ENCODE measurements at regions not wholly inside any gene's neighbourhood (a gene's known extent, or its start where the extent isn't known, plus 50 kb on each side); places are given as distances from the start of the nearest gene placed in this dataset.

DNA sequence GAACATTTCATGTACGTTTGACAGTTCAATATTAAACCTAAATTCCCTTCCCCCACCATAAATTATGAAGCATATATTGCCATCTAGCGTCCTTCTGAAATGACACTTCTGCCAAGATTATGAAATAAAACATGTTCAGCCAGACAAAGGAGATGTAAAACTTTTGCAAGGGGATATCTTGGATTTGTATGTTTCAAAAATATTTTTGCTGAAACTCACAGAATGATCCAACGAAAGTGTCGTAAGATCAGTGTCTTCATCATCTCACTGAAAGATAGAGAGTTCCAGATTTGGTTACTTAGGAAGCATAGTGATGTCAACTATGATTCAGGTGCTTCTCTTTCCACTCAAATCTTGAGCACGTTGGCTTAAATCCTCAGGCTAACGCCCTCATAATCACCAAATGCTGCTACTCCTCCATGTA, 904.3 kb downstream of the XPNPEP1 start:
- no peaks in the 10 kb centered on the region for H3K27me3 ChIP-seq (ENCODE audit: control insufficient read depth in 1 of 2, insufficient read depth in 2 of 2, low read length in 2 of 2)
- no peaks in the 10 kb centered on the region for H3K36me3 ChIP-seq (ENCODE audit: insufficient read depth, low read length)
- no peaks in the 10 kb centered on the region for H3K9me3 ChIP-seq (ENCODE audit: low read length)
- no peak overlapping the region for H3K27ac ChIP-seq (ENCODE audit: low read depth, low read length)
- no peak overlapping the region for H3K9ac ChIP-seq (ENCODE audit: low read length)
- H3K4me3 ChIP-seq (ENCODE audit: low read depth in 1 of 2, low read length in 2 of 2): no peak overlapping the region
- no peaks in the 10 kb centered on the region for H3K4me1 ChIP-seq (ENCODE audit: insufficient read depth, low read length)

GRCh38 chr10:109007514-109007913, 915.8 kb downstream of the XPNPEP1 start:
- Histone ChIP-seq H3K4me1 (ENCODE audit: insufficient read depth, low read length) (no peaks in the 10 kb centered on the region), H3K9ac (ENCODE audit: low read length) (no peak overlapping the region), H3K27me3 (ENCODE audit: control insufficient read depth in 1 of 2, insufficient read depth in 2 of 2, low read length in 2 of 2) (no peaks in the 10 kb centered on the region), H3K4me3 (ENCODE audit: low read depth in 1 of 2, low read length in 2 of 2) (no peak overlapping the region), H3K9me3 (ENCODE audit: low read length) (no peaks in the 10 kb centered on the region), H3K27ac (ENCODE audit: low read depth, low read length) (no peak overlapping the region), H3K36me3 (ENCODE audit: insufficient read depth, low read length) (no peaks in the 10 kb centered on the region)

DNA sequence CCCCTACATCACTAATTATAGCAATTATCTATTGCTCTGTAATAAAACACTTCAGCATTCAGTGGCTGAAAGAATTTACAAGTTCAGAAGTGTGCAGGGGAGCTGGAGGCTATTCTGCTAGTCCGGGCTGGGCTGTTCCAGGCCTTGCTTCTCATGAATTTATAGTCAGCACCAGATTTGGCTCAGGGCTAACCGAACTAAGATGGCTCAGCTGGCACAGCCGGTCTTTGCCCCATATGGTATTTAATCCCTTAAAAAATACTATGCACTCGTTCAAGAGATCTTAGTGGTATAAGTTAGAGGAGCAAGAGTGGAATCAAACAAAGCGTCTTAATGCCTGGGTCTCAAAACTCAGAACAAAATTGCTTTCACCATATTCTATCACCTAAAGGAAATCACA, 932.9 kb downstream of the XPNPEP1 start:
- H3K27me3 ChIP-seq (ENCODE audit: control insufficient read depth in 1 of 2, insufficient read depth in 2 of 2, low read length in 2 of 2): no peaks in the 10 kb centered on the region
- no peak overlapping the region for H3K27ac ChIP-seq (ENCODE audit: low read depth, low read length)
- H3K4me1 ChIP-seq (ENCODE audit: insufficient read depth, low read length): peaks cover 11% of the 10 kb centered on the region
- no peak overlapping the region for H3K4me3 ChIP-seq (ENCODE audit: low read depth in 1 of 2, low read length in 2 of 2)
- no peaks in the 10 kb centered on the region for H3K36me3 ChIP-seq (ENCODE audit: insufficient read depth, low read length)
- no peak overlapping the region for H3K9ac ChIP-seq (ENCODE audit: low read length)
- no peaks in the 10 kb centered on the region for H3K9me3 ChIP-seq (ENCODE audit: low read length)

GRCh38 chr10:108989976-108990375, 933.3 kb downstream of the XPNPEP1 start:
- Histone ChIP-seq H3K4me1 (ENCODE audit: insufficient read depth, low read length) (peaks cover 11% of the 10 kb centered on the region), H3K27me3 (ENCODE audit: control insufficient read depth in 1 of 2, insufficient read depth in 2 of 2, low read length in 2 of 2) (no peaks in the 10 kb centered on the region), H3K9ac (ENCODE audit: low read length) (no peak overlapping the region), H3K27ac (ENCODE audit: low read depth, low read length) (no peak overlapping the region), H3K9me3 (ENCODE audit: low read length) (no peaks in the 10 kb centered on the region), H3K36me3 (ENCODE audit: insufficient read depth, low read length) (no peaks in the 10 kb centered on the region), H3K4me3 (ENCODE audit: low read depth in 1 of 2, low read length in 2 of 2) (no peak overlapping the region)

DNA sequence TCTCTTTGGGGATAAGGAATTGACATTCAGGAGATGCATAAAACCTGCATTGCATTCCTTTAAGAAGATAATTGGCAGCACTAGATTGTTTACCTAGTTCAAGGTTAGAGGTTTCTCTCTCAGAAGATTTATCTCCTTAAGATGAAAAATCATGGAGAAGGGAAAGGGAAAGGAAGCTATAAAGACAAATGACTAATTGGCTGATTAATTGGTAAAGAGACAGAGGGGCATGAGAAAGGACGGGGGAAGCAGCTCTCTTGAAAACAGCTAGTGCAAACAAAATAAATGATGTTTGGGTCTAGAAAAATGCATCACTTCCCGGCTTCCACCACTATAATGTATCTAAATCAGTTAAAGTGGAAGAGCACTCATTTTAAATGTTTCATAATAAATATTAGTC, 941.2 kb downstream of the XPNPEP1 start:
- no peaks in the 10 kb centered on the region for H3K4me1 ChIP-seq (ENCODE audit: insufficient read depth, low read length)
- H3K36me3 ChIP-seq (ENCODE audit: insufficient read depth, low read length): no peaks in the 10 kb centered on the region
- no peak overlapping the region for H3K4me3 ChIP-seq (ENCODE audit: low read depth in 1 of 2, low read length in 2 of 2)
- H3K9ac ChIP-seq (ENCODE audit: low read length): no peak overlapping the region
- no peak overlapping the region for H3K27ac ChIP-seq (ENCODE audit: low read depth, low read length)
- no peaks in the 10 kb centered on the region for H3K9me3 ChIP-seq (ENCODE audit: low read length)
- no peaks in the 10 kb centered on the region for H3K27me3 ChIP-seq (ENCODE audit: control insufficient read depth in 1 of 2, insufficient read depth in 2 of 2, low read length in 2 of 2)

DNA sequence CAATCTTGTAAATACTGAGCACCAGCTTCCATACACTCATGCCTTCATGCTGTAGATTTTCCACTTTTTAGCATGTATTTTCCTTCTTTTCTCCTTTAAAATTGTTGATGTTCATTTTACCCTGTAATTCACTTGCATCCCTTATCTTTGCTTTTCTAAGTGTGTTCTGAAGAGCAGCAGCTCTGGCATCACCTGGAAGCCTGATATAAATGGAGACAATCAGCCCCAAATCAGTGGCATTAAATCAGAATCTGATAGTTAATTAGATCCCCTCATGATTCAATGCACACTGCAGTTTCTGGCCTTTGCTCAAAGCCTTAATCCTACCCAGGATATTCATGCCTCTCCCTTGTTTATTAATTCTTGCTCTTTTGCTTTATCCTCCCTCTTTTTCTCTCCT, 942.4 kb downstream of the XPNPEP1 start:
- no peak overlapping the region for H3K9ac ChIP-seq (ENCODE audit: low read length)
- no peaks in the 10 kb centered on the region for H3K9me3 ChIP-seq (ENCODE audit: low read length)
- no peaks in the 10 kb centered on the region for H3K36me3 ChIP-seq (ENCODE audit: insufficient read depth, low read length)
- no peaks in the 10 kb centered on the region for H3K27me3 ChIP-seq (ENCODE audit: control insufficient read depth in 1 of 2, insufficient read depth in 2 of 2, low read length in 2 of 2)
- H3K27ac ChIP-seq (ENCODE audit: low read depth, low read length): no peak overlapping the region
- no peak overlapping the region for H3K4me3 ChIP-seq (ENCODE audit: low read depth in 1 of 2, low read length in 2 of 2)
- H3K4me1 ChIP-seq (ENCODE audit: insufficient read depth, low read length): no peaks in the 10 kb centered on the region

- Histone ChIP-seq H3K36me3 (ENCODE audit: insufficient read depth, low read length) (no peaks in the 10 kb centered on the region), H3K4me3 (ENCODE audit: low read depth in 1 of 2, low read length in 2 of 2) (no peak overlapping the region), H3K9ac (ENCODE audit: low read length) (no peak overlapping the region), H3K4me1 (ENCODE audit: insufficient read depth, low read length) (no peaks in the 10 kb centered on the region), H3K27ac (ENCODE audit: low read depth, low read length) (no peak overlapping the region), H3K27me3 (ENCODE audit: control insufficient read depth in 1 of 2, insufficient read depth in 2 of 2, low read length in 2 of 2) (no peaks in the 10 kb centered on the region), H3K9me3 (ENCODE audit: low read length) (no peaks in the 10 kb centered on the region)
These were observed 947.8 kb downstream of the XPNPEP1 start for GRCh38 chr10:108975459-108976058.

DNA sequence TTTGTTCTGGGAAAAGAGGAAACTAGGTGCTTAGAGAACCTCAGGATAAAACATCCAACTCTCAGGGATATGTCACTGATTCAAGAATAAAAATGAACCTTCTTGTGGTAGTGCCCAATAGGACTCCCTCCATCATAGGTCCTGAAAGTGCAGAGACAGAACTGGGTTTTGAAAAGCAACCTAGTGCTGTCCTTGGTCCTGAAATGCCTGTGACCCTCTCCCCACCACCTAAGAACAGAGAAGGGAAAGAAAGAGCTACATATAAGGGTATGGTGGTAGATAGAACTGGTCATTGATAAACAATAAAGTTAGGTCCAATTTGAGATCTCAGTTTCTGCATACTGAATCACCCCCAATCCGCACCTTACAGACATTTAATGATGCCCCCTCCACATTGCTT, 953.3 kb downstream of the XPNPEP1 start:
- Histone ChIP-seq H3K4me3 (ENCODE audit: low read depth in 1 of 2, low read length in 2 of 2) (no peak overlapping the region), H3K27me3 (ENCODE audit: control insufficient read depth in 1 of 2, insufficient read depth in 2 of 2, low read length in 2 of 2) (no peaks in the 10 kb centered on the region), H3K9ac (ENCODE audit: low read length) (no peak overlapping the region), H3K4me1 (ENCODE audit: insufficient read depth, low read length) (no peaks in the 10 kb centered on the region), H3K36me3 (ENCODE audit: insufficient read depth, low read length) (no peaks in the 10 kb centered on the region), H3K9me3 (ENCODE audit: low read length) (no peaks in the 10 kb centered on the region), H3K27ac (ENCODE audit: low read depth, low read length) (no peak overlapping the region)

- H3K9me3 ChIP-seq (ENCODE audit: low read length): no peaks in the 10 kb centered on the region
- H3K4me1 ChIP-seq (ENCODE audit: insufficient read depth, low read length): no peaks in the 10 kb centered on the region
- no peak overlapping the region for H3K27ac ChIP-seq (ENCODE audit: low read depth, low read length)
- H3K9ac ChIP-seq (ENCODE audit: low read length): no peak overlapping the region
- H3K36me3 ChIP-seq (ENCODE audit: insufficient read depth, low read length): no peaks in the 10 kb centered on the region
- H3K4me3 ChIP-seq (ENCODE audit: low read depth in 1 of 2, low read length in 2 of 2): no peak overlapping the region
- no peaks in the 10 kb centered on the region for H3K27me3 ChIP-seq (ENCODE audit: control insufficient read depth in 1 of 2, insufficient read depth in 2 of 2, low read length in 2 of 2)
These were observed 956.9 kb downstream of the XPNPEP1 start for GRCh38 chr10:108966411-108966810.

DNA sequence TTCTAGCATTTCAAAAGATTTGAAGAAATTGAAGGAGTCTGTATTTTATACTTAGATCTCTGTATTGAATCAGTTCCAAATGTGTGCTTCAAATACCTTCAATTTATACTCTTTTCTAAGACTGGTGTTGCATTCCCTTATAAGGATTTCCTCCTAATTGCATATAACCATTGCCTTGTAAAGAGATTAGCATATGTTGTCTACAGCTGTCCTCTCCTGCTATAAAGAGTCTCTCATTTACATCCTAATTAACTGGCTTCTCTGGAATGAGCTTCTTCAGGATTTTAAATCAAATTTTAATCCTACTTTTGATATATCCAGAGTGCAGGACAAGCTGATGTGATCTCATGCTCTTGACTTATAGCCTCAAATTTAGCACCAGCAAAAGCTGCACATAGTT, 957.3 kb downstream of the XPNPEP1 start:
- H3K4me1 ChIP-seq (ENCODE audit: insufficient read depth, low read length): no peaks in the 10 kb centered on the region
- H3K27me3 ChIP-seq (ENCODE audit: control insufficient read depth in 1 of 2, insufficient read depth in 2 of 2, low read length in 2 of 2): no peaks in the 10 kb centered on the region
- no peak overlapping the region for H3K4me3 ChIP-seq (ENCODE audit: low read depth in 1 of 2, low read length in 2 of 2)
- H3K27ac ChIP-seq (ENCODE audit: low read depth, low read length): no peak overlapping the region
- no peaks in the 10 kb centered on the region for H3K36me3 ChIP-seq (ENCODE audit: insufficient read depth, low read length)
- no peaks in the 10 kb centered on the region for H3K9me3 ChIP-seq (ENCODE audit: low read length)
- no peak overlapping the region for H3K9ac ChIP-seq (ENCODE audit: low read length)

DNA sequence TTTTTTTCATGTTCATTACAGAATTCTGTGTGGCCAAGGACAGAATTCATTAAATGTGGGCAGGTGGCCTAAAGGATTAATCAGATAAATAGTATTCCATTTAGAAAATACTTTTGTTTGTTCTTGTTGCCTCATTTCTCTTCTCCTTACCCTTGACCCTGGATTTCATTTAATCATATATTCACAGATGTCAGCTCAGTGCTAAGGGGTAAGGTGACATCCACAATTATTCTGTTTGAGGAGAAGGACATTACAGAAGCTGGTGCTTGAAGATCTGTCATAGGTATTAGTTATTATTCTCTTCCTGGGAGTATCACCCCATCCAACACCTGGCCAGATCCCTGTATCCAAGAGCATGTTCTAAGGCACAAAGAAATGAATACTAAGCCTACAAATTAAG, 961.1 kb downstream of the XPNPEP1 start:
- H3K9ac ChIP-seq (ENCODE audit: low read length): no peak overlapping the region
- H3K36me3 ChIP-seq (ENCODE audit: insufficient read depth, low read length): no peaks in the 10 kb centered on the region
- H3K27me3 ChIP-seq (ENCODE audit: control insufficient read depth in 1 of 2, insufficient read depth in 2 of 2, low read length in 2 of 2): no peaks in the 10 kb centered on the region
- H3K27ac ChIP-seq (ENCODE audit: low read depth, low read length): no peak overlapping the region
- H3K4me3 ChIP-seq (ENCODE audit: low read depth in 1 of 2, low read length in 2 of 2): no peak overlapping the region
- no peaks in the 10 kb centered on the region for H3K9me3 ChIP-seq (ENCODE audit: low read length)
- H3K4me1 ChIP-seq (ENCODE audit: insufficient read depth, low read length): no peaks in the 10 kb centered on the region

GRCh38 chr10:108957681-108958080, 965.6 kb downstream of the XPNPEP1 start:
- Histone ChIP-seq H3K36me3 (ENCODE audit: insufficient read depth, low read length) (no peaks in the 10 kb centered on the region), H3K4me3 (ENCODE audit: low read depth in 1 of 2, low read length in 2 of 2) (no peak overlapping the region), H3K4me1 (ENCODE audit: insufficient read depth, low read length) (no peaks in the 10 kb centered on the region), H3K9me3 (ENCODE audit: low read length) (no peaks in the 10 kb centered on the region), H3K27me3 (ENCODE audit: control insufficient read depth in 1 of 2, insufficient read depth in 2 of 2, low read length in 2 of 2) (no peaks in the 10 kb centered on the region), H3K9ac (ENCODE audit: low read length) (no peak overlapping the region), H3K27ac (ENCODE audit: low read depth, low read length) (no peak overlapping the region)

Data from muscle layer of colon (tissue), 2 donors.